ENCODE measurements at regions not wholly inside any gene's neighbourhood (a gene's known extent, or its start where the extent isn't known, plus 50 kb on each side); places are given as distances from the start of the nearest gene placed in this dataset.

DNA sequence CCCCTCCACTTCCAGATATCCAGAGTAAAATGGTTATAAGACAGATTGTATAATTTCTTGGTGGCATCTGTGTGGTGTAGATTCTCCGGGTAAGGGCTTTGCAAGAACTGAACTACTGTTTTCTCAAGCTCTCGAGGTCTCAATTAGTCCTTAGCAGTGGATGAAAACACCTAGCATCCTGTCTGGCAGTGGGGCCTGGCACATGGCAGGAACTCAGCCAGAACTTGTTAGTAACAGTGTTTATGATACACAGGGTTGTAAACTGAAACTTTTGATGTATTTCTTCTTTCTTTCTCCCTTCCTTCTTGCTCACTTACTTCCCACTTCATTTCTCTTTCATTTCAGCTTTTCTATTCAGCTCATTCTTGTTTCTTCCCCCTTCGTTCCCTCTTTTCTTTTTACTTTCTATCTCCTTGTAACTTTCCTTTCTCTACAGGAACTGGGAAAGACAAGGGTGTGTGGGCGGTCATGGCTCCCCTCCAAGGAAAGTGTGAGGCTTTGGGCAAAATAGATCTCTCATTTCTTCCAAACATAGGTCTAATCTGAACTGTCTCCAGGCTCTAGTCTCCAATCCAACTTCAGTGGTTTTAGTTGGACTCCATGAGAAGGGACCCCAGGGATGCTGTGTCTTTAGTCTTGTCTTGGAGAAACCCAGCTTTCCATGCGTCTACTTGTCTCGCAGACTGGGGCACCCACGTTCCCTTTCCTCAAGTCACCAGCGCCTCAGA lies 159.7 kb downstream of the PAH start:
- Histone ChIP-seq H3K14ac (replicated peaks; ENCODE audit: low read depth, low read length) (no peak overlapping the region), H4K5ac (ENCODE audit: low read depth, low read length) (no peak overlapping the region), H3K4me1 (ENCODE audit: control insufficient read depth, insufficient read depth, low read length) (no peaks in the 10 kb centered on the region), H3K79me1 (ENCODE audit: low read depth in 1 of 2, low read length in 2 of 2) (no peaks in the 10 kb centered on the region), H3K36me3 (ENCODE audit: control insufficient read depth, insufficient read depth, low read length) (no peaks in the 10 kb centered on the region), H4K91ac (ENCODE audit: insufficient read depth, low read depth, low read length) (no peak overlapping the region), H2AK5ac (ENCODE audit: low read depth, low read length) (no peak overlapping the region), H2BK20ac (ENCODE audit: low read depth, low read length) (no peak overlapping the region), H2BK120ac (ENCODE audit: low read depth, low read length) (no peak overlapping the region), H4K8ac (ENCODE audit: low read depth in 2 of 2, low read length in 2 of 2) (no peak overlapping the region), H3K27me3 (ENCODE audit: control insufficient read depth, insufficient read depth, low read length) (no peaks in the 10 kb centered on the region), H2AFZ (replicated peaks; ENCODE audit: low read length, poor library complexity) (no peak overlapping the region), H3K56ac (ENCODE audit: extremely low read depth, insufficient read depth, low read length) (no peak overlapping the region), H3K4me2 (ENCODE audit: low read depth, low read length) (no peak overlapping the region), H4K20me1 (ENCODE audit: insufficient read depth, low read length) (no peaks in the 10 kb centered on the region), H3K9ac (ENCODE audit: low read depth, low read length) (no peak overlapping the region), H3K4me3 (ENCODE audit: insufficient read depth, low read depth, low read length) (no peak overlapping the region), H2AK9ac (replicated peaks; ENCODE audit: low read depth, low read length, poor library complexity) (no peak overlapping the region), H3K9me3 (ENCODE audit: control insufficient read depth, insufficient read depth, low read length) (no peaks in the 10 kb centered on the region), H2BK15ac (ENCODE audit: low read depth, low read length) (no peak overlapping the region), H3K18ac (ENCODE audit: low read depth, low read length) (no peak overlapping the region), H3K23ac (ENCODE audit: low read depth, low read length) (no peak overlapping the region), H2BK5ac (ENCODE audit: low read depth, low read length, poor library complexity, severe bottlenecking) (no peak overlapping the region), H3K27ac (ENCODE audit: insufficient read depth, low read length) (no peak overlapping the region), H3K4ac (ENCODE audit: low read depth, low read length) (no peak overlapping the region), H3K9me1 (ENCODE audit: insufficient read depth, low read length) (no peaks in the 10 kb centered on the region)
- in situ Hi-C loops (cut with MboI; ENCODE audit: low sequenced_read_pairs) (no loop called here), intact Hi-C loops (cut with micrococcal nuclease) (no loop called here), dilution Hi-C loops (cut with HindIII; ENCODE audit: low sequenced_read_pairs, unreplicated experiment) (no loop called here)
- ATAC-seq (ENCODE audit: low read depth) (no peak), DNase-seq (no peak)
- ChIA-PET CTCF (interaction anchor here (1.3 kb wide), 1 partner anchor 17 kb away, joined by 3 read pairs; no protein-coding TSS in a partner anchor), POLR2A (ENCODE audit: unreplicated experiment) (no interaction called here)
- TF ChIP-seq SMC3 (IDR thresholded peaks at IDR 0.05; ENCODE audit: low read depth, low read length) (no peak), RAD21 (IDR thresholded peaks at IDR 0.05; ENCODE audit: low read length) (no peak), CHD1 (IDR thresholded peaks at IDR 0.05; ENCODE audit: low read depth, low read length) (no peak)
- BruUV-seq (replicated peaks): no TSS peak
- no CpG with 5 or more reads among the region's 8 CpGs for WGBS, 2 experiments (ENCODE audit: extremely low coverage in 2 of 2, insufficient read length in 1 of 2)
